ENCODE measurements at regions not wholly inside any gene's neighbourhood (a gene's known extent, or its start where the extent isn't known, plus 50 kb on each side); places are given as distances from the start of the nearest gene placed in this dataset.

DNA sequence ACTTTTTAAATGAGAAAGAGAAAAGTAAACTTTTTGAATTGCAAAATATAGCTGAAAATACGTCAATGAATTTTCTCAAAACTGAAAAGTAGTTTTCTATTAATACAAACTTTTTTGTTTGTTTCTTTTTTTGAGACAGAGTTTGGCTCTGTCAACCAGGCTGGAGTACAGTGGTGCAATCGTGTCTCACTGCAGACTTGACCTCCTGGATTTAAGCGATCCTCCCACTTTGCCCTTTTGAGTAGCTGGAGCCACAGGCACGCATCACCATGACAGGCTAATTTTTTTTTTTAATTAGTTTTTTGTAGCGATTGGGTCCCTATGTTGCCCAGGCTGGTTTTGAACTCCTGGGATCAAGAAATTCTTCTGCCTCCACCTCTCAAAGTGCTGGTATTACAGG is 610.4 kb downstream of the ELAVL2 start:
- DNase-seq = no peak

DNA sequence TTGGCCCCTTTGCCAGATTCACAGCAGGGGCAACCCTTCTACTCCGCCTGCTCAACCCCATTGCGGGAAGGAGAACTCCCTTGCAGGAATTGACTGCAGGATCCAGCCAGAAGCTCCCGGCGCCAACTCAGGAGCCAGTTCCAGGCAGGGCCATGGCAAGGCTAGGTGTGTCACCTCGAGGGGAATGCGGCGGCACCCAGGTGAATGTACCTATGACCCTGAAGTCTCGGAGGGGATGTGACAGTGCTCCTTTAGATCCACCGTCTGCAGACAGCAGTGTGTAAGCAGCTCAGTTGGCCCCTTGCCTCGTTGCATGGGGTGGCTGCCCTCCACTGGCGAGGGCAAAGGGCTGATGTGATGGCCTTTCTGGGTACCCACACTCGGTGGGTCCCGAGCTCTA is 606.6 kb downstream of the ELAVL2 start:
- DNase-seq = no peak

DNA sequence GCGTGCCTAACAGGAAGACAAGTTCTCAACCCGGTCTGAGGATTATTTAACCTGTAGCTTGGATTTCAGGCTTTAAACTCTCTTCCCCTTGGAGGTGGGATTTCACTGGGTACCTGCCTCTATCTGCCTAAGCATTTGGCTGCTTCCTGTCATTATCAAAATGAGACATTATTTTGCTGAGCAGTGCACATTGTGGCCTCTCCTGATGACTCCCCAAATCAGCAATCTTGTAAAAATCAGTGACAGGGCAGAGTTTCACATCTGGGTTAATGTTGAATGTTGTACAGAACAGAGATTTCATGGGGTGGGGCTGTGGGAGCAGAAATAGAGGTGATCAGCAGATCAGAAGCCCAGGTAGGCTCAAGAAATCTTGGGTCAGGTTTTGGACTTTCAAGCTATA is 605.9 kb downstream of the ELAVL2 start:
- no peak for DNase-seq

DNA sequence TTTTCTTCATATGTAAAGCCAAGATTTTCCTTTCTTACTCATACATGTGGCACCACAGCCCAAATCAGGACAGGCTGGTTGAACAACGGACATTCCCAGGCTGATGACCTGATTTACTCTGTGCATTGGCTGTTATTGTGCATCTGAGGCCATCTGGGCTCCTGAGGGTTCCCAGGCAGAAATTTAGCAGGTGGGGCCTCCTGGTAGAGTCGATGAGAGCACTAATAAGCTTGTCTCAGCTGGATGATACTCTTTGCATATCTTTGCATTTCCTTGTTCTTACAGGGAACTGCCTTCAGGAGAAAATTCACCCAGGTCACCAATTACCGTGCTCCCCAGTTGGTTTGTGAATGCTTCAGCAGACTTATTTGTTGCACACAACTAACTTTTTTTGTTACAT is 605.1 kb downstream of the ELAVL2 start:
- DNase-seq = no peak

DNA sequence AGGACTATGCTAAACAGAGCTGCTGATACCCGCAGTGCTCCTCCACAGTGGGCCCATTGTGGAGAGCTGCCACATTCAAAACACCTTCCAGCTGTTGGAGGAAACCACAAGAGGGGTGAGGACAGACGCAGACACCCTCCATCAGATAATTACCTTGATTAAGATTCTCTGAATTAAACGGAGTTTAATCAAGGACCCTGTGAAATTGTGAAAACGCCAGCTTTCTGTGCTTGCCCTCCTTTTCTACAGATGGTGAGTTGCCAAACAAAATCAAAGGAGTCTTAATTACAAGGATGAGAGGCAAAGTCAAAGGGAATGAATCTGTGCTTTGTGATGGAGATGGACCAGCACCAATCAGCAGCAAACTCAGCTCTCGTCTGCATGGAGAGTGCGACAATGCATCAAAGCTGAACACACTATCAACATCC is 596.1 kb downstream of the ELAVL2 start:
- no peak for DNase-seq

DNA sequence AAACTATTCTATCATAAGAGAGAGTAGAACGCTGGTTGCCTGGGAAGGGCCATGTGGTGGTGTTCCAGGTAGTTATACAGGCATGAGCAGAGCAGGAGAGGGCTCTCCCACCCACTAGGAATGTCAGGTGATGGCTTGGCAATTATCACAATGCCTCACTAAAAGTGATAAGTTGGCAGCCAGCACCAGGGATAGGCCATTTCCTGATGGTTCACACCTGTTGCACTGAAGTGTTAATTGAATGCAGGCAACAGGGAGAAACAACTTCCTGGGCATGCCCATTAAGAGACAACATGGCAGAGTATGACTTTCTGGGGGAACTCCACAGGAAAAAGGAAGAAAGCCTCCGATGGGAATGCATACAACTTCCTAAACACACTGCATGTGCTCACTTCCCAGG is 593.2 kb downstream of the ELAVL2 start:
- DNase-seq = no peak

DNA sequence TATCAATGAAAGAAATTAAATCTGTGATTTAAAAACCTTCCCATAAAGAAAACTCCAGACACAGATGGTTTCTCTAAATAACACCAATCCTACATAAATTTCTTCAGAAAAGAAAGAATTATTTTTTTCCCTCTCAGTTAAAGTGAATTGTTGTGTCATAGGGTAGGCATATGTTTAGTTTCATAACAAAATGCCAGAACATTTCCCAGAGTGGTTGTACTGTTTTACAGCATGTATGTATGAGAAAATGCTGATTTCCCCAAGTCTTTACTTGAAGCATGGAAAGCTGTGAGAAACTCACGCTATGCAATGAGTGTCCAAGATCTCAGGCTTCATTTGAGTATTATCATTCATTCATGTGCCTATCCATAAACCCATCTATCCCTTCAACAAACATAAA is 582.5 kb downstream of the ELAVL2 start:
- no peak for DNase-seq

DNA sequence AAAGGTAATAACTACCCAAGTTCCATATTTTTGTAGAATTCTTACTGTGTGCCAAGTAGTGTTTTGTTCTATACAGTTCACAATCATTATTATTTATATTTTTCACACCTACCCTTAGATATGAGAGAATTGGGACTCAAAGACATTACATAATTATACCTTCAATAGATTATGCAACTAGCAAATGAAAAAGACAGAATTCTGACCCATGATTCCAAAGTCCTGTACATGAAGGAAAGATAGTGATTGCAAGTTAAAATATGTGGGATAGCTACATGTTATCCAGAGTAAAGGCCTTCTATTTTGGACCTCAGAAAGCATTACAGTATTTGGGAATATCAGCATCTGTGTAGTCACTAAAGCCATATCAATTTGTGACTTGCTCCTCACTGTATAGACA is 581.0 kb downstream of the ELAVL2 start:
- no peak for DNase-seq

DNA sequence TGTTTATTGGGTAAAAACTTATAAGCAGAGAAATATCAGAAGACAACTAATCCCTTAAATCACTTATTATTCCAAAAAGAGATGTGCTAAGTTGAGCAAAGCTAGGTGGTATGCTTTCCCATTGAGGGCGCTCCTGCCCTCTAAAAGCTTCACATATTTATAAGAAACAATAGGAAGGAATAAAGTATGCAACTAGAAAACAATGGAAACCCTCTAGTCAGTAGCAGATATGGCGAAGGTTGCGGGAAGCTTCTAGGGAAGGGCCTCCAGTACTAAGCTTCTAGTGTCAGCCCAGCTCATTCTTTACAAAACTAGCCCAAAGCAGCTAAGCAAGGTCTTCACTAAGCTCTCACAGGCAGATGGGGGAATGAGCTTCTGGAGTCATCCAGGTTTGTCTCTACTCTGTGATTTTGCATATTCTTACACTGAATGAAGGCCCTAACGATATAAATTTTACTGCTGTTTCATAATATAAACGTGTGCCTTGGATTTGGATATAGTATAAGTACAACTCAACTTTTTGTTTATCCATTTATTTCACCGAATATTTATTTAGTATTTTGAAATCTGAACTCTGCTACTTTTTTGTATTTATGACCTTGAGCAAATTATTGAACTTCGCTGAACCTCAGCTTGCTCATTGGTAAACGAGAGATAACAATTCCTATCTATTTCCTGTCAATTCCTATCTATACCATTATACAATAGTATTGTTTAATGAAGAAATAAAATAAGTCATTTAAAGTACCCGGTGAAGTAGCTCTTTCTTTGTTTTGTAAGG is 571.4 kb downstream of the ELAVL2 start:
- no peak for DNase-seq

DNA sequence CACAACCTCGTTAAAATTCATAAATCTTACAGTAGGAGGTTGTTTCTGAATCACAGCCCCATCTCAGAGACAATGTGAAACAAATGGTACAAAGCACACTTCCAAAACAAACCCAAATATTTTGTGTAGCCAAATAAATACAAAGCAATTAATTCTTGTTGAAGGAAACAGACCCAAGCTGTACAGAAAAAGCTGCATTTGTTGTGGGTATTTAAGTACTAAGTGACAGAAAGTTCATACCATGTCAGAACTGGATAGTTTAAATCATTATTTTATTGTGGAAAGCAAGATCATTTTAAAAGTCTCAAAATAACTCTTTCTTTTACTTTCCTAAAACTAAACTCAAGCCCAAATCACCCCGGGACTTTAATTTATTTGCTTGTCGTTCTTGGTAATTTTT is 570.7 kb downstream of the ELAVL2 start:
- DNase-seq = no peak

DNA sequence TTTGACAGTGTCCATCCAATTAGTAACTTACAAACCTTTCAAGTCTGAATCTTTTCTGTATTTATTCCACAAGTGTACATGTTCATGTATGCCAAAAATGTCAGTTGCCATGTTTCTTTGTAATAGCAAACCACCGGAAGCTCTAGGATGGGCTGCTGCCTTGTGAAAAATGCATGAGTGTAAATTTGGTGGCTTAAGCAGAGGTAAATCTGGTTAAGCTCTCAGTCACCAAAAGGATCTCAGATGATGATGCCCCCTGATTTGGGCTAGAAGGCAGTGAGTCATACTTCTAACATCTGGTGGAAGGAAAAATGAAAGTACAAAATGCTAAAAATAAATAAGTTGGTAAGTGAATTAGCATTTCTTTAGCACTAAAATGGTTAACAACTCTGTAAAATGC is 567.5 kb downstream of the ELAVL2 start:
- no peak for DNase-seq

DNA sequence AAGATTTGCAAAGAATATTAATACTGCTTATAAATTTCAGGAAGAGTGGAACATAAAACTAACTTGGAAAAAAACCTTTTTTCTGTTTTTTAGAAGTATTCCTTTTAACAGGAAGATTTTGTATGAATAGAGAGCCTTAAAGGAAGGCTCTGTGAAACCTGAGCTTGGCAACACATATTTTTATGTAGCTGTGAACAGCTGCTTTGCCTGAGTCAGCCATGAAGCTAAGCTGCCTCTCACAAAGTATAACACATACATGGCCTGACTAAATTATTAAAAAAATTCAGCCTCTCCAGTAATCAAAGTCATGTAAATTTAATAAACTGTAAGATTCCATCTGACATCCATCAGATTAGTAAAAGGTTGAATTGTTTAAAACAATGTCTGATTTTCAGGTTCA is 547.5 kb downstream of the ELAVL2 start:
- DNase-seq = no peak

DNA sequence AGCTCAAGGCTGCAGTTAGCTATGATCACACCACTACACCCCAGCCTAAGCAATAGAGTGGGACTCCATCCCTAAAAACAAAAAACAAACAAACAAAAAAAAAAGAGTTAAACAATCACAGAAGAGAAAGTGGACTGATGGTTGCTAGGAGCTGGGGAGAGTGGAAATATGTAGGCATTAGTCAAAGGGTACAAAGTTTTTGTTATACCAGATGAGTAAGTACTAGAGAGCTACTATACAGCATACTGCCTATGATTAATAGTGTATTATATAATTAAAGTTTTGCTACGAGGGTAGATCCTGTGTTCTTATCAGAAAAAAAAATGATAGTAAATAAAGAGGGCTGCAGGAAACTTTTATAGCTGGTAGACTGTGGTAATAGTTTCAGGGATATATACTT is 538.6 kb downstream of the ELAVL2 start:
- no peak for DNase-seq

DNA sequence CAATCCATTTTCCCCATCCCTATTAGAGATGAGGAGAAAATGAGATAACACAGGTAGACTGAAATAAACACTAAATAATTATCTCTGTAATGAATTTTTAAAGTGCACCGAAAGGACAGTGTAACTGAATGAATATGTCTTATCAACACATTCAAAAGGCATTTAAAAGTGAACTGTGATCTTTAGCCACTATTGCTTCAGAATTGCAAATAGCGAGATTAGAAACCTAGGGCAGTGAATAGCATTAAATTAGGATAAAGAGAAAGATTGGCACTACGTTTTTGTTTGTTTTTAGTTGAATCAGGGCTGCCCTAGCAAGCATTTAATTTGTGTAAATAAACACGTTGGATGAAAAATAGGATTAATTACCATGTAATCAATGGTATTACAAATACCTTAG is 537.5 kb downstream of the ELAVL2 start:
- DNase-seq = no peak

DNA sequence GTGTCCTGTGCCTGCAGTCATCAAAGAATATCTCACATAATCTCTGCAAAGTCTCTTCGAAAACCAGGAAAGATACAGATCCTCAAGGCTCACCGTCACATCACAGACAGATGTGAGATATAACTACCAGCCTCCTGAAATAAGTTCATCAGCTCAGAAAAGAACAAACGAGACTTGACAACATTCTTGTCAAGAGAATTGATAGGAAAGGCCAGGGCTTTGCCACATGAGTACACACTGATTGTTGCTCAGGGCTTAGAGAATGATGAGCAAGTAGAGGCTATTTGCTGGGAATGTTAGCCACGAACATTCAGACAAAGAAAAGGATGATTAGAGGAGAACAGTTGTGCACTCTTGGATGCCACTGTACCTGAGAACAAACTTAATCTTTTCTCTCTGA is 535.1 kb downstream of the ELAVL2 start:
- DNase-seq = no peak

DNA sequence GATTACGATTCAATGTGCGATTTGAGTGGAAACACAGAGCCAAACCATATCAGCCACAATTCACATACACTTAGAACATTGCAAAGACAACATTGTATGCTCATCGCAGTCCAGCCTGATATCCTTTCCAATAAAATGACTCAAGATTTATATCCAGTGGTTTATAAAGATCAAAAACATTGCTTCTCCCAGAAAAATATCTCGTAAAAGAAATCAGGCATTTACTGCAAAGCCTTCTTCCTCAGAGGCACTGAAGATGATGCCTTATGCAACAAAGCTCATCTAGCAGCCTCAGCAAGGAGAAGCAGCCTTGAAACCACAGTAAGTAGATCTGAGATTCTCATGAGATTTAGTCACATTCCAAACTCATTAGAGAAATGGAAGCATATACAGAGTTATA is 523.8 kb downstream of the ELAVL2 start:
- no peak for DNase-seq

DNA sequence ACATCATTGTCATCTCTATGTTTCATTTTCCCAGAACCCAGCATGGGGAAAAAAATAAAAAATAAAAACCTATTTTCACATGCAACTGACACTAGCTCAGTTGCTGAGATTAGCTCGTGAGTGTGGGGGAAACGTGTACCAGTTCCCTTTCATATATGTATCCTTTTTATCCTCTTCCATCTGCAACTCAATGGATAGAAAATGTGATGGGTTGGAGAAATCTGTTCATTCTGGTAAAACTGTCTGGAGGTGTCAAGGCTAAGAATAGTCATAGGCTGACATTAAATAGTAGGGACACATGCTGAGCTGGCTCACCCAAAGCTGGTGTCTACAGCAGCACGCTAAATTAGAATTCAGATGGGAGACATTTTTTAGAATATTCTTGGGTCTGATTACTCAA is 519.3 kb downstream of the ELAVL2 start:
- DNase-seq = no peak

DNA sequence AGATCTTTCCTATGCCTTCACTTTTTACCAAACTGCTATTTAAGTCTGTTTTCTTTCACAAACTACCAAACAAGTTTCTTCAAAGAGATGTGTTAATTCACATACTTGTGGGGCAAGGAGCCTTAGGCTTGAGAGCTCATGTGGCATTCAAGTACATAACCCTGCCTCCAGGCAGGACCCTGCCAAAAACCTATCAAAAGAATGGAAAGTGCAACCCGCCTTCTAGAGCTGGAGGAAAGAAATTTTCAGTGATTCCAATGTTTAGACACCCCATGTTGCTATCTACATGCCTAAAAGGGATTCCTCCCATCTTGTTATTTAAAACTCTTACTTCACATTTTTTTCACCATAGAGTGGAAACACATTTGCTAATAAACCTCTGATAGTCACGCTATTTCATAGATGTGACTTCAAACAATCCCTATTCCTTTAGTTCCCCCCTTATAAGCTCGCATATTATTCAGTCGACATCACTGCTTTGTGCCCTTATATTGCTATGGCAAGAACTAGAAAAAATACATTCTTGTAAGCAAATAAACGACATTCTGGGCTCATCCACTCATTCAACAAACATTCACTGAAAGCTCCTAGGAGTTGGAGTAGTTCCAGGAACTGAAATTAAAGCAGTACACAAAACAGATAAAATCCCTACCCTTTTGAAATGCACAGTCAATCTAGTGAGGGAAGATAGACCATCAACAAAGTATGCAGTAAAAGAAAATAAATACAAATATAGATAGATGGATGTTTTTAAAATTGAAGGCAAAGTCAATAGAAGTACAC is 518.1 kb downstream of the ELAVL2 start:
- no peak for DNase-seq

DNA sequence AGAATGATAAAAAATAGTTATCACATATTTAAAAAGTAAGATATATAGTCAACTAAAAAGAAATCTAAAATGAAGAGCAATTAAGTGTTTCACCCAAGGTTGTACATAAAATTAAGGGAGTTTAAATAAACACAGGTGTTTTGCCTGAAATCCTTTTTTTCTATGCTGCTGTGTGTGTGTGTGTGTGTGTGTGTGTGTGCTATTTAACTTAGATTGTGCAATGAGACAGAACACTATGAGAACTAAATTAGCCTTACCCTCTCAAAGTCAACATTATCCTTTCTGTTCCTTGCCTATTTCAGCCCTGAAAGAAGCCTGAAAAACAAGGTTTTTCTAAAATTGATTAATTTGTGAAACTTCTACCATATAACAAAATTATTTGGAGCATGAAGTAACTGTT is 516.2 kb downstream of the ELAVL2 start:
- DNase-seq = no peak

DNA sequence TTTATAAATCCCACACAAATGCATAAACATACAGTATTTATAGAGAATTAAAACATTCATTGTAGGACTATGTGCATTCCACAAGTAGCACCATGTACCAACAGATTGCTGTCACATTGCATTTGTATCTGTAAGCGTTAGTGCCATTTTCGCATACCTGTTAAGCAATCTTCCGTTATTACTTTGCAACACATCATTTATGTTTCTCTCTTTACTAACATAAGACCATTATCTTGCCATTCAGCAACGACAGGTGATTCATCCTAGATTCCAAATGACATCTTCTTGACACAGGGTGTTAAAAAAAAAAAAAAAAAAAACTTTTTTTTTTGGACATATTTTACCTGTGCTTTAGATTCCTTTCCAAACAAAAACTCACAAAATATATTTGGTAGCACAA is 511.8 kb downstream of the ELAVL2 start:
- DNase-seq = no peak

DNA sequence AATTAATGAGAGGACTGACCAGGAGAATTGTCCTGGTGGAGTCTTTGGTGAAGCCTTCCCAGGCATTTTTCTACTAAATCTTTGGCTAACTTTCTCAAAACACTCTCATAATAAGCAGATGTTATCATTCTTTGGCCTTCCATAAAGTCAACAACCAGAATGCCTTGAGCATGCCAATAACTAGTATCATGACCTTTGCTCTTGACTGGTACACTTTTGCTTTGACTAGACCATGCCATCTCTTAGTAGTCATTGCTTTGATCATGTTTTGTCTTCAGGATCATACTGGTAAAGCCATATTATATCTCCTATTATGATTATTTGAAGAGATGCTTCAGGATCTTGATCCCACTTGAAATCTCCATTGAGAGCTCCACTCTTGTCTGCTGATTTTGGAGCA is 506.9 kb downstream of the ELAVL2 start:
- no peak for DNase-seq

DNA sequence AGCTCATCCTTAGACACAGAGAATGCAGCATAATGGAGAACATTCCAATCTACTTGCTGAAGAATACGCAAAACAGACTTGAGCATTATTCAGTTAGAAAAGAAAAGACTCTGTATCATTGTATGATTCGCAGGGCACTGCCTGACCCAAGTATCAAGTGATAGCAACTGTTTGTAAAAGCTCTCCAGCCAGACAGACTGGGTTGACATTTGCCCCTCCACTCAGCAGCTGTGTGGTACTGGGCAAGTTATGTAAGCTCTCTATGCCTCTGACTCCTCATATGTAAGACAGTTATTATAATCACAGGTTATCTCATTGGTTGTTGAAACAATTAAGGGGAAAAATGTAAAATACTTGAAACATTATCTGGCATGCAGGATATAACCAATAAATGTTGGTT is 505.0 kb downstream of the ELAVL2 start:
- DNase-seq = no peak

DNA sequence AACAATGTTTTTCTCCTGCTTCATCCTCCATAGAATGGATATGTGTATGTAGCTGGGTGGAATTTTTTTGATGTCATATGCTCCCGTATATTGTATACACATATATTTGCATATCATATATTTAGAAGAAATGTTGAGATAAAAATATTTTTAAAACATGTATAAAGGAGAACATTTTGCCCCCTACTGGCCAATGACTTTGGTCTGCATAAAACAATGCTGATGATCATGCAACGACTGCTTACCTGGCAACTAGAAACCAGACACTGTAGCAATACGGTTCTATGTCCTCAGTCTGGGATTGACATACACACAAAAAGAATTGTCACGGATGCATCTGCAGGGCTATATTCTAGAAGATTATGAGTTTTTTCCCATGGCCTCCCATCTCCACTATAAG is 503.6 kb downstream of the ELAVL2 start:
- DNase-seq = no peak

DNA sequence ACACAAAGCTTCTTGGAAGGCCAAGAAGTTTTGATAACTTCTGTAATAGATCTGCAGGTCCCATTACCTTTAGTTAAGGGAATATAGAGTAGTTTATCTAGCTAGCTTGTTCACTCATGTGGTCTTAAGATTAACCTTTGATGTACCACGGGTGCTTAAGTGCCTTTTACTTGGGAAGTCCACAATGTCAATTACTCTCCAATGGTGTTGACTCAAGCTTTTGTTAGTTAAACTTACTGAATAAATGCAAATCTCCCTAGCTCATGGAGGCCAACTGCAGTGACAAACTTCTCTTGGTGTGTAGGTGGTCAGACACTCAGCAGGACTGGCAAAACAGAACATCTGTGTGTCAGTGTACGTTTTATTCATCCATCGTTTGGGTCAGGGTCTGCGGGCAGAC is 501.5 kb downstream of the ELAVL2 start:
- no peak for DNase-seq

DNA sequence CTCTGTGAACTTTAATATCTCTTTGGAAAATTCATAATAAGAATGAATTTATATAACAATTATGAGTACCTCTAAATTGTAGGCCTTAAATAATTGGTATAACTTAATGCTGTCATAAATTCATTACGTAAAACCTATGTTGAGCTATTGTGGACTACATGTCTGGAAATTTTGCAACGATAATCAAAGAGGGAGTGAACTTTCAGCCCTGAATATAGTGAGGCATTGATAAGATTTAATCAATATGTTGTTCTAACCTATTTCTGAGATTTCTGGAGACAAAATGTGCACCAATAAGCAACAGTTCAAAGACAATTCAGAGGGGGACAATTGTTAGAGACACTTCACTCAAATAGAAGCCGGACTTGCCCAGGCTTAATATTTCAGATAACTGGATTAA is 499.4 kb downstream of the ELAVL2 start:
- DNase-seq = no peak

Data from hematopoietic multipotent progenitor cell treated with erythropoietin and hydrocortisone succinate and interleukin-3 and kit ligand, for 8 days (in vitro differentiated cells).